ENCODE measurements at regions not wholly inside any gene's neighbourhood (a gene's known extent, or its start where the extent isn't known, plus 50 kb on each side); places are given as distances from the start of the nearest gene placed in this dataset.

GRCh38 chr13:79222427-79223205, 183.4 kb downstream of the RBM26 start:
- DNase-seq (ENCODE audit: low read depth), result no peak
- no peak overlapping the region for H3K4me3 ChIP-seq (ENCODE audit: low read depth, low read length)
- no peak for TF ChIP-seq CTCF (IDR thresholded peaks at IDR 0.05; ENCODE audit: insufficient read depth, low read depth, low read length)

- DNase-seq (ENCODE audit: low read depth), result no peak
- no peak for TF ChIP-seq CTCF (IDR thresholded peaks at IDR 0.05; ENCODE audit: insufficient read depth, low read depth, low read length)
- no peak overlapping the region for H3K4me3 ChIP-seq (ENCODE audit: low read depth, low read length)
These were observed 193.9 kb downstream of the RBM26 start for GRCh38 chr13:79212064-79212619.

GRCh38 chr13:79211377-79211776, 194.7 kb downstream of the RBM26 start:
- H3K4me3 ChIP-seq (ENCODE audit: low read depth, low read length), result no peak overlapping the region
- DNase-seq (ENCODE audit: low read depth), result no peak
- no peak for TF ChIP-seq CTCF (IDR thresholded peaks at IDR 0.05; ENCODE audit: insufficient read depth, low read depth, low read length)

GRCh38 chr13:79197933-79198332, 208.1 kb downstream of the RBM26 start:
- TF ChIP-seq CTCF (IDR thresholded peaks at IDR 0.05; ENCODE audit: insufficient read depth, low read depth, low read length), result no peak
- DNase-seq (ENCODE audit: low read depth), result no peak
- no peak overlapping the region for H3K4me3 ChIP-seq (ENCODE audit: low read depth, low read length)

- no peak for DNase-seq (ENCODE audit: low read depth)
- no peak for TF ChIP-seq CTCF (IDR thresholded peaks at IDR 0.05; ENCODE audit: insufficient read depth, low read depth, low read length)
- H3K4me3 ChIP-seq (ENCODE audit: low read depth, low read length), result no peak overlapping the region
These were observed 209.2 kb downstream of the RBM26 start for GRCh38 chr13:79196843-79197242.

- no peak for DNase-seq (ENCODE audit: low read depth)
- H3K4me3 ChIP-seq (ENCODE audit: low read depth, low read length), result no peak overlapping the region
- TF ChIP-seq CTCF (IDR thresholded peaks at IDR 0.05; ENCODE audit: insufficient read depth, low read depth, low read length), result no peak
These were observed 209.7 kb downstream of the RBM26 start for GRCh38 chr13:79196366-79196765.

All from fibroblast of villous mesenchyme (primary cell).